NCI-H2196 (cell line): ENCODE measurements at regions not wholly inside any gene's neighbourhood (a gene's known extent, or its start where the extent isn't known, plus 50 kb on each side); places are given as distances from the start of the nearest gene placed in this dataset.
"Not testable (repeated sequence)": the region's sequence is repeated elsewhere in the genome, so short reads cannot be mapped to it uniquely, and the experiment has no call there.

Experiments used
- DNase-seq: peaks from one replicate; lab custom pipeline; 2025; ENCODE audit not compliant: unreplicated experiment; lab: John Stamatoyannopoulos, UW

- no peak for DNase-seq
These were observed 769.3 kb downstream of the SORCS1 start for GRCh38 chr10:106395041-106395749.

GRCh38 chr10:106392778-106393177 is 771.7 kb downstream of the SORCS1 start:
- DNase-seq = no peak

GRCh38 chr10:106387063-106387462 is 777.4 kb downstream of the SORCS1 start:
- no peak for DNase-seq

DNA sequence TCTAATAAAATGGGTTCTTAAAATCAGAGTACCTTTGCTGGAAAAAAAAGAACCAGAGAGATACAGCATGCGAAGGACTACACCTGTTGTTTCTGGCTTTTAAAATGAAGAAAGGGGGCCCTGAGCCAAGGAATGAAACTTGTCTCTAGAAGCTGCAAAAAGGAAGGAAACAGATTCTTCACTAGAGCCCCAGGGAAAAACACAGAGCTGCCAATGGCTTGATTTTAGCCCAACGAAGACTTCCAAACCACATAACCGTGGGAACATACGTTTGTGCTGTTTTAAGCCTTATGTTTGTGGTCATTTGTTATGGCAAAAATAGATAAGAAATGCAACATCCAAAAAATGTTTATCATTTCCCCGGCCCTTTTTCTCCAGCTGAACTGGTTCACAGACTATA is 780.0 kb downstream of the SORCS1 start:
- DNase-seq = no peak

DNA sequence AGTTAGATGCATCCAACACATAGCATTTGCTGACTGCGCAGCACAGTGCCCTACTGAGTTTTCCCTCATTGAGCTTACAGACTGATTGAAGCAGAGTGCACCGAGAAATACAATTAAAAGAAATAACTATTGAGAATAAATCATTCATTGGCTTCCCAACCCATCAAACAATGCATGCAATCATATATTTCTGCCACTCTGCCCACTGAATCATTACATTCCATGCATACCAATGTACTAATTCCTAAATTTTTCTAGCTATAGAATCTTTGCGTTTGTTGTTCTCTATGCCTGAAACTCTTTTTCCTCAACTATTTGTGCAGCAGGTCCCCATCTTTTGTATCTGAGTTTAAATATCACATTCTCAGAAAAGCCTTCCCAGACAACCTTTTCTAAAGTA is 783.8 kb downstream of the SORCS1 start:
- no peak for DNase-seq

GRCh38 chr10:106378251-106378650 is 786.3 kb downstream of the SORCS1 start:
- DNase-seq = no peak

DNA sequence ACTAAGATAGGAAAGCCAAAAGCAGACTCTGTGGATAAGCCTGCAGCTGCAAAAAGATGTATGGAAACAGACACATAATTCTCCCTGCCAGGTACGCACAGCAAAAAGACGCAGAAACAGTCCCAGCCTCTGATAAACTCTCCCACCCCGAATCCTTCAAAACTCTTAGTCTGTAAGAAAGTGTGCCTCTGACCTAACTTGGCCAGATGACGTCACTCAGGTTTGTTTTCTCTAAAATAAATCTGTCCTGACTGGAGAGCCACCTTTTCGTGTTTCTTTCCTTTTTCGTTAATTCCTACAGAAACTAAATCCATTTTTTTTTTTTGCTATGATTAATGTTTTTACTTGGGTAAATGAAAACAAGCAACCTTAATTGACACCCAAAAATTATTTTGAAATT is 793.8 kb downstream of the SORCS1 start:
- no peak for DNase-seq

- DNase-seq = no peak
These were observed 803.6 kb downstream of the SORCS1 start for GRCh38 chr10:106360870-106361269.

DNA sequence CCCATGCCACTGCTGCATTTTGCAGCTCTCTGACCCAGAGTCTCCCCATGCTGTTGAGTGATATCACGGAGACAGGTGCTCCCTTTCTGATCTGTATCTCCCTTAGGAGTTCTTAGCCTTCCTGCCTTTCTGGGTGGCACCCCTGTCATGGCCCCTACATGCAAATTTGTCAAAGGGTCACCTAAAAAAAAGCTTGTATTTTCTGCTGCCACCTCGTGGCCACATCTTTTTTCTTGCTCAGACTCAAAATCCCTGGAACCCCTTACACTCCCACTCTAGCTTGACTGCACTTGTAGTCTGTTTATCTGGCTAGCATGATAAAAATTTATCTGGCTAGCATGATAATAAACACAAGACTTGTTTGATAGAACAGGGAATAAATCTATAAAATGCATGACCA is 809.1 kb downstream of the SORCS1 start:
- DNase-seq = no peak

DNA sequence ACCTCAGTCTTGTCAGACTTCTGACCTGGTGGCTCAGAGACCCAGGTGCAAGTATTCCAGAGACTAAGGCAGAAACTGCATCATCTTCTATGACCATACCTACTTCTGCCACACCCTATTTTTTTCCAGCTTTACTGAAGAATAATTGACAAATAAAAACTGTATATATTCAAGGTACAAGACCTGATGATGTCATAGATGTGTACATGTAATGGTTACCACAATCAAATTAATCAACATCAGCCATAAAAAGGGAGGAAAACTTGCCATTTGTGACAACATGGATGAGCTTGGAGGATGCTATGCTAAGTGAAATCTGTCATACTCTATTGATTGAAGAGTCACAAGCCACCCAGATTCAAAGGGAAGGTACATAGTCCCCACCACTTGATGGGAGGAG is 815.6 kb downstream of the SORCS1 start:
- no peak for DNase-seq

DNA sequence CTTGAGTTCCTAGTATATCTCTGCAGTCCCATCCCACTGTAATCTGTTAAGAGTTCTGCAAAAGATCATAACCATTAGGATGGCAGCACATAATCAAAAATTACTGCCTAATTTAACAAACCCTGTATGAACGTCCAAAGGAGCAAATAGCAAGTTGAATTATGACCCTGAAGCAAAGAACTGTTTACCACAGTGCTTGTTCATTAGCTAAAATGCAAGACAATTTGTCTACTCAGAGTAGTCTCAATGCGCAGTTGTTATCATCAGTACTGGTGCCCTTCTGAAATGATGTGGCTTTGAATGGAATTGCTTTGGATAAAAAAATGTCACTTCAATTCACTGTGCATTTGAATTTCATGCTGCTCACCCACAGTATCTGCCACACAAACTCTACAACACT is 817.0 kb downstream of the SORCS1 start:
- DNase-seq = no peak

GRCh38 chr10:106343539-106343938 is 821.0 kb downstream of the SORCS1 start:
- DNase-seq = not testable (repeated sequence)

DNA sequence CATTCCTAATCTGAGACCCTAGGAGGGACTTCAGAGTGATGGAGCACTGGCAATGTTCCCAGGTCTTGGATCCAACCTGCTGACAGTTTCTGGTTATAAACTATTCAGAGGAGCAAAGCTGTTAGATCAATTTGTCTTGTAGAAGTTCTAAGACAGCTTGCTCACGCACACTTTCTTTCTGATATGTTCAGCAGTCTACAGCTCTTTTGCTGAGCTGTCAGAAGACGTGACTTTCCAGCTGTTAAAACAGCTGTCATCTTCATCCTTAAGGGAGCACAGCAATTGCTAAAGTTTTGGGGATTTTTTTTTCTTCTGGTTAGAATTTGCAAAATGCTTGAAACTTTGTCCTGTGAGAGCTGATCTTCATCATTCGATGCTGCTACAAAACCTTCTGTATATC is 823.1 kb downstream of the SORCS1 start:
- no peak for DNase-seq

DNA sequence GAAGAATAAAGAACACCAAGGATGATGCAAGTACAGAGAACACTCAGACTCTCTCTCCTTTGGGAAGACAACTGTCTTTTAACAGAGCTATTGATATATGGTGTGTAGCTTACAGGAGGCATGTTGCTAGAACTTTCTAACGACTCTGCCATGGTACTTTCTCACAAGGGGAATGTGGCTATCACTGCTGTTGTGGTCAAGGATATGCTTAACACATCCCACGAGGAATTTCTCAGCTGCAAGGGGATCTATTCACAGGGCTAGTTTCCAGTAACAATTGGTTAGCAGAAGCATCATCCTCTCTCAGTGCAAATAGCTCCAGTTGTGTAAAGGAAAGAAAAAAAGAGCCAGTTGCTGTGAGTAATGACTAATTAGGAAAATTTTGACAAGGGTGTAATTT is 826.0 kb downstream of the SORCS1 start:
- no peak for DNase-seq

- no peak for DNase-seq
These were observed 827.6 kb downstream of the SORCS1 start for GRCh38 chr10:106336874-106337273.

- DNase-seq = no peak
These were observed 836.8 kb downstream of the SORCS1 start for GRCh38 chr10:106327747-106328146.

GRCh38 chr10:106320876-106321275 is 843.6 kb downstream of the SORCS1 start:
- no peak for DNase-seq

- no peak for DNase-seq
These were observed 844.4 kb downstream of the SORCS1 start for GRCh38 chr10:106320078-106320477.

DNA sequence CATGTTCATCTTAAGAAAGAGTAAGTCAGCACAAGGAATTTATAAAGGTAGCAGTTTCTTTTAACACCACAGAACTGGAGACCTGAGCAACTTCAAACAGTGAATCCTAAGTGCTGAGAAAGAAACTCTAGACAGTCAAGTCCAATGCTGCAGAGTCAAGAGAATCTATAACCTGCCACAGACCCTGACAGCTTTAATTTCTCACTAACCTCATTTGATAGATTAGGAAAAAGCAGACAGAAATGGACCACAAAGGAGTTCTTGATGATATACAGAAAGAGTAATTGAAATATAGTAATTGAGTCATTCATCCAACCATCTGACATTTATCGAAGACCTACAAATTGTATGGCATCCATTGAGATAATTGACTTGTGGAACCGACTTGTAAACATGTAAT is 847.0 kb downstream of the SORCS1 start:
- DNase-seq = no peak

DNA sequence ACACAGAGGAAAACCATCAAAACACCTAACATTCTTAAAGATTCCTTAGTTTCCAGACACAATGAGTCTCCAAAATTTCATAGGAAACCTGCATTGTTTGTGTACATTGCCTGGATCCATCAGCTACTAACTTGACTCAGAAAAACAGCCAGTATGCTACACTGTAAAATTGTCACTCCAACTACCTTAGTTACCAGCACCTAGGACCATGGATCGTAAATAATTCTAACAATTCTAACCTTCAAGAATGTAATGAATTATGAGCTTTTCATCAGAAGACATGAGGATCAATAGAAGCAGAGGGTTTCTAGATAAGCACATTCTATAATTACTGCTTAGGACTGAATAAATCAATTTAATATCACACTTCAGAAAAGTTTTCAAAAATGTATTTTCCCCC is 851.5 kb downstream of the SORCS1 start:
- DNase-seq = no peak

GRCh38 chr10:106312087-106312486 is 852.4 kb downstream of the SORCS1 start:
- DNase-seq = no peak

DNA sequence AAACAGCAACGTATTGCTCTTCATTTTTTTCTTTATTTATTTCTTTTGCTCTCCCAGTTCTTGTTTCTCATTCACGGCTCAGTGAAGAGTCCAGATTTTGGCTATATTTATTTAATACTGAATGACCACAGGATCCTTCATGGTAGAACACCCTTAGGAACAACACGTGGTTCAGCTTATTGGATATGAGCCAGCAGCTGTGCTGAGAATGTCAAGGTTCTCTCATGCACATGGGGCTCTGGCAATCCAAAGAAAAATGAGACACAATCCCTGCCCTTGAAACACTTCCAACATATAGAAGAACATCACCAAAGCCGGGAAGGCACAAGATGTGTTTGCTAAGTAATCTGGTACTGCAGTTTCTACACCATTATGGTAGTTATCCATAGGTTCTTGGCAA is 852.9 kb downstream of the SORCS1 start:
- no peak for DNase-seq

GRCh38 chr10:106310596-106310995 is 853.9 kb downstream of the SORCS1 start:
- no peak for DNase-seq
